Lower leg skin (tissue), 4 donors: ENCODE measurements at regions not wholly inside any gene's neighbourhood (a gene's known extent, or its start where the extent isn't known, plus 50 kb on each side); places are given as distances from the start of the nearest gene placed in this dataset.

Experiments
- DNase-seq, 2 donors: peaks; one replicate each; pipeline ENCODE4 v3.0.0-alpha.2; 2019; ENCODE audit warnings: low spot score in 2 of 2
- H3K4me3 ChIP-seq: fragments of 200-600 bp; sonication (generic); 2 replicates; pipeline ENCODE4 v1.5.1; 2017; ENCODE audit warnings: mild to moderate bottlenecking, low read depth; ENCODE audit not compliant: poor library complexity, severe bottlenecking
- POLR2A ChIP-seq, 2 donors: fragments of 450-650 bp; IDR thresholded peaks; one replicate each; pipeline ENCODE4 v1.6.1; 2016 to 2017; ENCODE audit warnings: antibody characterized with exemption in 2 of 2, mild to moderate bottlenecking in 1 of 2, moderate library complexity in 1 of 2
- WGBS, 2 donors: methylation state at CpG; one replicate each; pipeline ENCODE4 v1.1.5; 2018; 5-methylcytosine and 5-hydroxymethylcytosine counted together
- intact Hi-C: fragments of 100-400 bp; cut with DNase I; formaldehyde crosslinking; loops from one replicate; pipeline ENCODE4 v1.15.0; 2023; ENCODE audit warnings: low total_unique reads
- TF ChIP-seq, protein P1 (sequence below), 3 donors: fragments of 450-650 bp; IDR thresholded peaks; one replicate each; pipeline ENCODE4 v1.5.1; 2016; ENCODE audit warnings: antibody characterized with exemption in 3 of 3, mild to moderate bottlenecking in 3 of 3, moderate library complexity in 2 of 3

DNA sequence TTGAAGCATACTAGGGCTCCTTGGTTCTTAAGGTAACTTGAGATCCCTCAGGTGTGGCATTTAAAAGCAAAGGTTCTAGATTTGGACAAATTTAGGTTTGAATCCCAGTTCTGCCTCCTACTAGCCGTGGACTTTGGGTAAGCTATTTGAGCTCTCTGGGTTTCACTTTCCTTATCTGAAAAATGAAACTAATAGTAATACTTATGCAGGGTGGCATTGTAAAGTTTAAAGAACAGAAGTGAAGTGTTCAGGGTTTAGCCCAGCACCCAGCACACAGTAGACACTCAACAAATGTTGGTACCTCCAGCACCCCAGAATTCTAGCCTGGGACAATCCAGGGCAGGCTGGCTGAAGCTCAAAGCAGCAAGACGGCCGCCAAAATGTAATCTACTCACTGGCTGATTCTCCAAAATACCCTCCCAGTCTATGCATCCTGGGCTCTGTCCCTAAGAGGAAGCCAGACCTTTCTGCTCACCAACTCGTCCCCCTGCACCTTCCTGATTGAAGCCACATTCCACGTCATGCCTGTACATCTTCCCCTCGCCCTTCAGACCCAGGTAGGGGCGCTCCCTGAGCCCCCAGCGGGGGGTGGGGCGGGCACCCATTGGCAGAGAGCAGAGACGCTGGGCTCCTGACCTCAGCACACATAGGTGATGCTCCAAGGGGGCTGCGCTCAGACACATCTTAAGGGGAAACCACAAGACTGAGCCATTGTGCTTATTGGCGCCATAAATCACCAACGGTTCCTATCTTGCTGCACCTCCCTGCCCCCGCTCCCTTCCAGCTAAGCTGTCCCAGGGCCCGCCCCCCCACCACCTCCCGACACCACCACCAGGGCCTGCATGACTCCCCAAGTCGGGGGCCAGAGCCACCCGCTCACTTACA is 160.6 kb downstream of the BCOR start:
- intact Hi-C loops = no loop called here
- no peak for TF ChIP-seq POLR2A (IDR thresholded peaks at IDR 0.05)
- TF ChIP-seq, protein P1, sequence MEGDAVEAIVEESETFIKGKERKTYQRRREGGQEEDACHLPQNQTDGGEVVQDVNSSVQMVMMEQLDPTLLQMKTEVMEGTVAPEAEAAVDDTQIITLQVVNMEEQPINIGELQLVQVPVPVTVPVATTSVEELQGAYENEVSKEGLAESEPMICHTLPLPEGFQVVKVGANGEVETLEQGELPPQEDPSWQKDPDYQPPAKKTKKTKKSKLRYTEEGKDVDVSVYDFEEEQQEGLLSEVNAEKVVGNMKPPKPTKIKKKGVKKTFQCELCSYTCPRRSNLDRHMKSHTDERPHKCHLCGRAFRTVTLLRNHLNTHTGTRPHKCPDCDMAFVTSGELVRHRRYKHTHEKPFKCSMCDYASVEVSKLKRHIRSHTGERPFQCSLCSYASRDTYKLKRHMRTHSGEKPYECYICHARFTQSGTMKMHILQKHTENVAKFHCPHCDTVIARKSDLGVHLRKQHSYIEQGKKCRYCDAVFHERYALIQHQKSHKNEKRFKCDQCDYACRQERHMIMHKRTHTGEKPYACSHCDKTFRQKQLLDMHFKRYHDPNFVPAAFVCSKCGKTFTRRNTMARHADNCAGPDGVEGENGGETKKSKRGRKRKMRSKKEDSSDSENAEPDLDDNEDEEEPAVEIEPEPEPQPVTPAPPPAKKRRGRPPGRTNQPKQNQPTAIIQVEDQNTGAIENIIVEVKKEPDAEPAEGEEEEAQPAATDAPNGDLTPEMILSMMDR (IDR thresholded peaks at IDR 0.05) = no peak
- WGBS, 2 donors = 59 to 72% methylated on average over 7 to 18 of the region's 18 CpGs
- no peak overlapping the region for H3K4me3 ChIP-seq
- DNase-seq = no peak

GRCh38 chrX:39938466-39938865 is 159.3 kb downstream of the BCOR start:
- 91 to 96% methylated on average over 6 of the region's 6 CpGs for WGBS, 2 donors

DNA sequence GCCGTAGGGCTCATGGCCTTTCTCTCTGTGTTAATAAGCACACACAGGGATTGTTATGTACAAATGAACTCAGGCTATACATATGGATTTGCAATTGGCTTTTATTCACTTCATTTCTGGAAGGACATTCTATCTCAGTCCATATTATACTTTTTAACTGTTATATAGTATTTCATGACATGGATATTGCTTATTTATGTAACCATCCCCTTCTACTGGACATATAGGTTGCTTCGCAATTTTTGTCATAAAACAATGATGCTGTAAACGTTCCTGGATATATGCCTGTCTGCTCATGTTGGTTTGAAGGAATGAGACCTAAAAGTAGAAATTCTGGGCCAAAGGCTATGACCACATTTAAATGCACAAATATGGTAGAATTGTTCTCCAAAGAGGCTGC is 158.1 kb downstream of the BCOR start:
- DNase-seq = no peak
- 80 to 88% methylated on average over 3 of the region's 3 CpGs for WGBS, 2 donors
- intact Hi-C loops = no loop called here
- H3K4me3 ChIP-seq = no peak overlapping the region
- no peak for TF ChIP-seq POLR2A (IDR thresholded peaks at IDR 0.05)
- TF ChIP-seq, protein P1 (IDR thresholded peaks at IDR 0.05) = no peak

More at GRCh38 chrX:39938466-39938865, 159.3 kb downstream of the BCOR start:
- intact Hi-C loops = no loop called here
- no peak overlapping the region for H3K4me3 ChIP-seq
- TF ChIP-seq, protein P1 (IDR thresholded peaks at IDR 0.05) = no peak
- no peak for TF ChIP-seq POLR2A (IDR thresholded peaks at IDR 0.05)
- no peak for DNase-seq

- no peak for DNase-seq
- H3K4me3 ChIP-seq = no peak overlapping the region
- 76 to 78% methylated on average over 3 to 4 of the region's 6 CpGs for WGBS, 2 donors
- TF ChIP-seq, protein P1 (IDR thresholded peaks at IDR 0.05) = no peak
- TF ChIP-seq POLR2A (IDR thresholded peaks at IDR 0.05) = no peak
- intact Hi-C loops = no loop called here
Measured at GRCh38 chrX:39941332-39941920, 156.3 kb downstream of the BCOR start.

DNA sequence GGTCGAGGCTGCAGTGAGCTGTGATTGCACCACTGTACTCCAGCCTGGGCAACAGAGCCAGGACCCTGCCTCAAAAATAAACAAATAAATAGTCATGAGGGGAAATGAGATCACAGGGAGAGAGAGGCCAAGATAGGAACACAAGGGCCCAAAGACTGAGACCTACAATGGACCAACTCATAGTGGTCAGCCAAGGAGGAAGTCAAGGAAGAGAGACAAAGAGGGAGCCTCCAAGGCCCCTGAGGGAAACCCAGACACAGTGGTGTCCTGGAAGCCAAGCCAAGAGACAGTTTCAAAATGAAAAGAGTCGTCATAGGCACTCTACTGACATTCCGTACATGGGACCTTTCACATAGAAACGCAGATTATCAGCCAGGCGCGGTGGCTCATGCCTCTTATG is 153.3 kb downstream of the BCOR start:
- TF ChIP-seq, protein P1 (IDR thresholded peaks at IDR 0.05) = no peak
- intact Hi-C loops = no loop called here
- no peak for DNase-seq
- no peak overlapping the region for H3K4me3 ChIP-seq
- 87 to 89% methylated on average over 6 of the region's 6 CpGs for WGBS, 2 donors
